Cardiac muscle cell (in vitro differentiated cells and primary cell): ENCODE measurements at regions not wholly inside any gene's neighbourhood (a gene's known extent, or its start where the extent isn't known, plus 50 kb on each side); places are given as distances from the start of the nearest gene placed in this dataset.

Experiments
- DNase-seq, 2 donors: peaks; one replicate each; pipeline versions ENCODE4 v3.0.0 to v3.0.0-alpha.2; 2010 to 2017; ENCODE audit warnings: low read depth in 1 of 2, low spot score in 1 of 2
- H3K27ac ChIP-seq: fragments of 200-600 bp; sonication (generic); 2 replicates; pipeline ENCODE4 v1.5.1; 2016
- H3K27me3 ChIP-seq: fragments of 200-600 bp; sonication (generic); 2 replicates; pipeline ENCODE4 v1.6.0; 2016; ENCODE audit warnings: control low read depth
- H3K36me3 ChIP-seq: fragments of 200-600 bp; sonication (generic); 2 replicates; pipeline ENCODE4 v1.5.1; 2016; ENCODE audit warnings: control low read depth
- H3K4me1 ChIP-seq: fragments of 200-600 bp; sonication (generic); 2 replicates; pipeline ENCODE4 v1.8.1; 2017; ENCODE audit warnings: low read depth, mild to moderate bottlenecking, mixed run types
- H3K4me3 ChIP-seq: fragments of 200-600 bp; sonication (generic); 2 replicates; pipeline ENCODE4 v1.5.1; 2016; ENCODE audit warnings: mild to moderate bottlenecking
- H3K9me3 ChIP-seq: fragments of 200-600 bp; sonication (generic); 2 replicates; pipeline ENCODE4 v1.5.1; 2017; ENCODE audit warnings: low read depth, mild to moderate bottlenecking, control low read depth
- CTCF ChIP-seq: IDR thresholded peaks from 2 replicates; pipeline ENCODE4 v1.5.1; 2012; ENCODE audit warnings: low read depth, mild to moderate bottlenecking, low read length

GRCh38 chr3:73789825-73790444, 165.2 kb upstream of the PDZRN3 start:
- Histone ChIP-seq H3K4me3 (no peak overlapping the region), H3K36me3 (no peaks in the 10 kb centered on the region), H3K9me3 (no peaks in the 10 kb centered on the region), H3K27me3 (no peaks in the 10 kb centered on the region), H3K4me1 (no peaks in the 10 kb centered on the region), H3K27ac (no peak overlapping the region)
- DNase-seq: no peak
- no peak for TF ChIP-seq CTCF

- H3K4me3 ChIP-seq: no peak overlapping the region
- no peak for DNase-seq
- no peaks in the 10 kb centered on the region for H3K36me3 ChIP-seq
- TF ChIP-seq CTCF: no peak
- no peaks in the 10 kb centered on the region for H3K9me3 ChIP-seq
- no peaks in the 10 kb centered on the region for H3K27me3 ChIP-seq
- H3K27ac ChIP-seq: no peak overlapping the region
- H3K4me1 ChIP-seq: no peaks in the 10 kb centered on the region
Observed at GRCh38 chr3:73787620-73788019, 162.9 kb upstream of the PDZRN3 start.

GRCh38 chr3:73786998-73787397, 162.3 kb upstream of the PDZRN3 start:
- no peaks in the 10 kb centered on the region for H3K27me3 ChIP-seq
- H3K27ac ChIP-seq: no peak overlapping the region
- no peaks in the 10 kb centered on the region for H3K36me3 ChIP-seq
- no peak for DNase-seq
- TF ChIP-seq CTCF: no peak
- no peak overlapping the region for H3K4me3 ChIP-seq
- H3K9me3 ChIP-seq: no peaks in the 10 kb centered on the region
- no peaks in the 10 kb centered on the region for H3K4me1 ChIP-seq

- peak in 1 of 2 donors; percentile 75 for DNase-seq
- no peaks in the 10 kb centered on the region for H3K9me3 ChIP-seq
- no peaks in the 10 kb centered on the region for H3K27me3 ChIP-seq
- no peaks in the 10 kb centered on the region for H3K36me3 ChIP-seq
- H3K4me1 ChIP-seq: no peaks in the 10 kb centered on the region
- no peak for TF ChIP-seq CTCF
- H3K27ac ChIP-seq: no peak overlapping the region
- no peak overlapping the region for H3K4me3 ChIP-seq
Observed at GRCh38 chr3:73786321-73786807, 161.6 kb upstream of the PDZRN3 start.

- H3K4me1 ChIP-seq: no peaks in the 10 kb centered on the region
- no peak overlapping the region for H3K27ac ChIP-seq
- TF ChIP-seq CTCF: no peak
- H3K27me3 ChIP-seq: no peaks in the 10 kb centered on the region
- no peak overlapping the region for H3K4me3 ChIP-seq
- DNase-seq: no peak
- no peaks in the 10 kb centered on the region for H3K36me3 ChIP-seq
- H3K9me3 ChIP-seq: no peaks in the 10 kb centered on the region
Observed at GRCh38 chr3:73784686-73785392, 160.1 kb upstream of the PDZRN3 start.
